Vagina (tissue), 2 donors: ENCODE measurements at regions not wholly inside any gene's neighbourhood (a gene's known extent, or its start where the extent isn't known, plus 50 kb on each side); places are given as distances from the start of the nearest gene placed in this dataset.

Experiments used
- DNase-seq, 2 donors: peaks; one replicate each; pipeline ENCODE4 v3.0.0-alpha.2; 2017; ENCODE audit errors: extremely low spot score in 2 of 2
- H3K27ac ChIP-seq: fragments of 200-600 bp; sonication (generic); one replicate; pipeline ENCODE4 v1.5.1; 2019
- H3K27me3 ChIP-seq: fragments of 200-600 bp; sonication (generic); one replicate; pipeline ENCODE4 v1.5.1; 2019
- H3K36me3 ChIP-seq, 2 donors: fragments of 200-600 bp; sonication (generic); one replicate each; pipeline ENCODE4 v1.5.1; 2017 to 2019
- H3K4me1 ChIP-seq: fragments of 200-600 bp; sonication (generic); one replicate; pipeline ENCODE4 v1.5.1; 2019
- H3K4me3 ChIP-seq, 2 donors: fragments of 200-600 bp; sonication (generic); 1 replicate in 1 of 2; 2 replicates in 1 of 2; pipeline ENCODE4 v1.5.1; 2016 to 2019
- H3K9me3 ChIP-seq: fragments of 200-600 bp; sonication (generic); one replicate; pipeline ENCODE4 v1.5.1; 2019
- CTCF ChIP-seq, 3 experiments: fragments of 450-650 bp in 2 of 3; fragments of 200-600 bp in 1 of 3; sonication (generic) in 1 of 3; IDR thresholded peaks; one replicate each; pipeline ENCODE4 v1.5.1; 2017 to 2019; ENCODE audit warnings: antibody characterized with exemption in 3 of 3, mild to moderate bottlenecking in 2 of 3, moderate library complexity in 2 of 3
- POLR2A ChIP-seq, 2 donors: fragments of 450-650 bp; IDR thresholded peaks; one replicate each; pipeline ENCODE4 v1.6.1; 2017; ENCODE audit warnings: antibody characterized with exemption in 2 of 2, mild to moderate bottlenecking in 2 of 2, moderate library complexity in 2 of 2
- POLR2AphosphoS5 ChIP-seq, 2 donors: sonication (generic); formaldehyde crosslinking; IDR thresholded peaks; one replicate each; pipeline ENCODE4 v1.9.0; 2017; ENCODE audit warnings: antibody characterized with exemption in 2 of 2, mild to moderate bottlenecking in 2 of 2, low read depth in 1 of 2; ENCODE audit not compliant: insufficient read depth in 1 of 2
- intact Hi-C: fragments of 100-400 bp; cut with DNase I; formaldehyde crosslinking; loops from one replicate; pipeline ENCODE4 v1.15.1; 2023

- Histone ChIP-seq H3K36me3 (no peaks in the 10 kb centered on the region), H3K9me3 (no peaks in the 10 kb centered on the region), H3K4me3 (no peak overlapping the region), H3K27ac (no peak overlapping the region), H3K4me1 (no peaks in the 10 kb centered on the region), H3K27me3 (no peaks in the 10 kb centered on the region)
- no peak for DNase-seq
- TF ChIP-seq CTCF (IDR thresholded peaks at IDR 0.05) = no peak
- no peak for TF ChIP-seq POLR2A (IDR thresholded peaks at IDR 0.05)
- no peak for TF ChIP-seq POLR2AphosphoS5 (IDR thresholded peaks at IDR 0.05; ENCODE audit: insufficient read depth in 1 of 2, low read depth in 1 of 2)
- intact Hi-C loops = no loop called here
Observed at GRCh38 chr5:53361708-53362107, 118.7 kb upstream of the FST start.

GRCh38 chr5:53362521-53362941 lies 117.9 kb upstream of the FST start:
- DNase-seq = no peak
- no peaks in the 10 kb centered on the region for H3K4me1 ChIP-seq
- TF ChIP-seq CTCF (IDR thresholded peaks at IDR 0.05) = no peak
- TF ChIP-seq POLR2A (IDR thresholded peaks at IDR 0.05) = no peak
- TF ChIP-seq POLR2AphosphoS5 (IDR thresholded peaks at IDR 0.05; ENCODE audit: insufficient read depth in 1 of 2, low read depth in 1 of 2) = no peak
- no peak overlapping the region for H3K4me3 ChIP-seq
- no peaks in the 10 kb centered on the region for H3K9me3 ChIP-seq
- H3K27me3 ChIP-seq = no peaks in the 10 kb centered on the region
- H3K36me3 ChIP-seq = no peaks in the 10 kb centered on the region
- H3K27ac ChIP-seq = no peak overlapping the region
- intact Hi-C loops = no loop called here

- H3K27ac ChIP-seq = no peak overlapping the region
- no peak for TF ChIP-seq POLR2A (IDR thresholded peaks at IDR 0.05)
- TF ChIP-seq POLR2AphosphoS5 (IDR thresholded peaks at IDR 0.05; ENCODE audit: insufficient read depth in 1 of 2, low read depth in 1 of 2) = no peak
- no peak for TF ChIP-seq CTCF (IDR thresholded peaks at IDR 0.05)
- no peaks in the 10 kb centered on the region for H3K36me3 ChIP-seq
- no peak overlapping the region for H3K4me3 ChIP-seq
- H3K9me3 ChIP-seq = no peaks in the 10 kb centered on the region
- no peaks in the 10 kb centered on the region for H3K4me1 ChIP-seq
- H3K27me3 ChIP-seq = no peaks in the 10 kb centered on the region
- intact Hi-C loops = no loop called here
- no peak for DNase-seq
Observed at GRCh38 chr5:53364061-53364460, 116.4 kb upstream of the FST start.

GRCh38 chr5:53366245-53366644 lies 114.2 kb upstream of the FST start:
- Histone ChIP-seq H3K36me3 (no peaks in the 10 kb centered on the region), H3K27me3 (no peaks in the 10 kb centered on the region), H3K4me3 (no peak overlapping the region), H3K27ac (no peak overlapping the region), H3K9me3 (no peaks in the 10 kb centered on the region), H3K4me1 (no peaks in the 10 kb centered on the region)
- intact Hi-C loops = no loop called here
- TF ChIP-seq POLR2A (IDR thresholded peaks at IDR 0.05) (no peak), POLR2AphosphoS5 (IDR thresholded peaks at IDR 0.05; ENCODE audit: insufficient read depth in 1 of 2, low read depth in 1 of 2) (no peak), CTCF (IDR thresholded peaks at IDR 0.05) (no peak)
- DNase-seq = no peak

- intact Hi-C loops = no loop called here
- H3K27me3 ChIP-seq = no peaks in the 10 kb centered on the region
- H3K4me1 ChIP-seq = no peaks in the 10 kb centered on the region
- H3K36me3 ChIP-seq = no peaks in the 10 kb centered on the region
- no peak for DNase-seq
- H3K4me3 ChIP-seq = no peak overlapping the region
- TF ChIP-seq CTCF (IDR thresholded peaks at IDR 0.05) (no peak), POLR2AphosphoS5 (IDR thresholded peaks at IDR 0.05; ENCODE audit: insufficient read depth in 1 of 2, low read depth in 1 of 2) (no peak), POLR2A (IDR thresholded peaks at IDR 0.05) (no peak)
- no peak overlapping the region for H3K27ac ChIP-seq
- no peaks in the 10 kb centered on the region for H3K9me3 ChIP-seq
Observed at GRCh38 chr5:53367727-53368126, 112.7 kb upstream of the FST start.
